ENCODE measurements at regions not wholly inside any gene's neighbourhood (a gene's known extent, or its start where the extent isn't known, plus 50 kb on each side); places are given as distances from the start of the nearest gene placed in this dataset.
A peak's percentile ranks its signal among the peaks of the same experiment; 100 is the strongest.

- Histone ChIP-seq H3K36me3 (replicated peaks in 1 of 2; ENCODE audit: insufficient read depth in 1 of 2, low read depth in 2 of 2) (no peaks in the 10 kb centered on the region), H3K9me3 (no peaks in the 10 kb centered on the region), H3K4me1 (no peaks in the 10 kb centered on the region), H3K27ac (no peak overlapping the region), H3K27me3 (peaks cover 0 to 4% of the 10 kb centered on the region in 2 donors), H3K4me3 (no peak overlapping the region)
- DNase-seq (no peak), ATAC-seq (no peak)
- intact Hi-C loops (cut with DNase I) = no loop called here
- TF ChIP-seq CTCF (IDR thresholded peaks at IDR 0.05) (no peak), POLR2A (IDR thresholded peaks at IDR 0.05) (no peak)
- WGBS, 2 donors = 47 to 71% methylated on average over 4 of the region's 4 CpGs
Measured at GRCh38 chr20:4602297-4602631, 84.0 kb upstream of the PRNP start.

GRCh38 chr20:4601630-4602296, 84.5 kb upstream of the PRNP start:
- peaks cover 0 to 5% of the 10 kb centered on the region in 2 donors for H3K27me3 ChIP-seq
- H3K4me1 ChIP-seq = no peaks in the 10 kb centered on the region
- no peak overlapping the region for H3K4me3 ChIP-seq
- TF ChIP-seq CTCF (IDR thresholded peaks at IDR 0.05) = no peak
- no peak for TF ChIP-seq POLR2A (IDR thresholded peaks at IDR 0.05)
- ATAC-seq (peak; percentile 27), DNase-seq (peak; percentile 13 to 47 (median 28))
- H3K9me3 ChIP-seq = no peaks in the 10 kb centered on the region
- no peaks in the 10 kb centered on the region for H3K36me3 ChIP-seq (replicated peaks in 1 of 2; ENCODE audit: insufficient read depth in 1 of 2, low read depth in 2 of 2)
- intact Hi-C loops (cut with DNase I) = no loop called here
- no peak overlapping the region for H3K27ac ChIP-seq
- 29 to 33% methylated on average over 6 to 8 of the region's 8 CpGs for WGBS, 2 donors

GRCh38 chr20:4600308-4601014, 85.8 kb upstream of the PRNP start:
- no peak for DNase-seq
- no peaks in the 10 kb centered on the region for H3K4me1 ChIP-seq
- H3K9me3 ChIP-seq = no peaks in the 10 kb centered on the region

GRCh38 chr20:4597215-4597614, 89.0 kb upstream of the PRNP start:
- no peak for TF ChIP-seq CTCF (IDR thresholded peaks at IDR 0.05)
- DNase-seq = no peak
- no peaks in the 10 kb centered on the region for H3K36me3 ChIP-seq (replicated peaks in 1 of 2; ENCODE audit: insufficient read depth in 1 of 2, low read depth in 2 of 2)
- no peak for ATAC-seq
- intact Hi-C loops (cut with DNase I) = no loop called here
- no peaks in the 10 kb centered on the region for H3K9me3 ChIP-seq
- no peak overlapping the region for H3K27ac ChIP-seq
- H3K4me3 ChIP-seq = no peak overlapping the region
- H3K27me3 ChIP-seq = peaks cover 0 to 5% of the 10 kb centered on the region in 2 donors
- WGBS, 2 donors = 61 to 77% methylated on average over 5 of the region's 5 CpGs
- H3K4me1 ChIP-seq = peaks cover 12% of the 10 kb centered on the region

More at GRCh38 chr20:4600308-4601014, 85.8 kb upstream of the PRNP start:
- 60 to 65% methylated on average over 6 of the region's 6 CpGs for WGBS, 2 donors
- Histone ChIP-seq H3K36me3 (replicated peaks in 1 of 2; ENCODE audit: insufficient read depth in 1 of 2, low read depth in 2 of 2) (no peaks in the 10 kb centered on the region), H3K4me3 (no peak overlapping the region), H3K27me3 (peaks cover 0 to 5% of the 10 kb centered on the region in 2 donors), H3K27ac (no peak overlapping the region)
- no peak for ATAC-seq
- no peak for TF ChIP-seq POLR2A (IDR thresholded peaks at IDR 0.05)
- no peak for TF ChIP-seq CTCF (IDR thresholded peaks at IDR 0.05)
- intact Hi-C loops (cut with DNase I) = no loop called here

GRCh38 chr20:4593149-4593525, 93.1 kb upstream of the PRNP start:
- Histone ChIP-seq H3K4me3 (no peak overlapping the region), H3K4me1 (peaks cover 16% of the 10 kb centered on the region), H3K27me3 (peaks cover 0 to 5% of the 10 kb centered on the region in 2 donors), H3K9me3 (no peaks in the 10 kb centered on the region), H3K36me3 (replicated peaks in 1 of 2; ENCODE audit: insufficient read depth in 1 of 2, low read depth in 2 of 2) (no peaks in the 10 kb centered on the region), H3K27ac (no peak overlapping the region)
- no peak for ATAC-seq
- WGBS, 2 donors = 24 to 48% methylated on average over 9 of the region's 9 CpGs
- intact Hi-C loops (cut with DNase I) = no loop called here
- TF ChIP-seq CTCF (IDR thresholded peaks at IDR 0.05) (no peak), POLR2A (IDR thresholded peaks at IDR 0.05) (no peak)
- DNase-seq = no peak
